Femur (tissue), 1 donor: ENCODE measurements at regions not wholly inside any gene's neighbourhood (a gene's known extent, or its start where the extent isn't known, plus 50 kb on each side); places are given as distances from the start of the nearest gene placed in this dataset.
"Not testable (repeated sequence)": the region's sequence is repeated elsewhere in the genome, so short reads cannot be mapped to it uniquely, and the experiment has no call there.

Experiments
- DNase-seq: peaks from one replicate; pipeline ENCODE4 v3.0.0-alpha.2; 2017

GRCh38 chr13:107809125-107809524 lies 406.2 kb downstream of the LIG4 start:
- no peak for DNase-seq

GRCh38 chr13:107808389-107808788 lies 406.9 kb downstream of the LIG4 start:
- no peak for DNase-seq

- no peak for DNase-seq
These were observed 407.8 kb downstream of the LIG4 start for GRCh38 chr13:107807306-107808073.

GRCh38 chr13:107806726-107807125 lies 408.6 kb downstream of the LIG4 start:
- DNase-seq = no peak

- no peak for DNase-seq
These were observed 411.4 kb downstream of the LIG4 start for GRCh38 chr13:107803822-107804495.

GRCh38 chr13:107801621-107802020 lies 413.7 kb downstream of the LIG4 start:
- no peak for DNase-seq

GRCh38 chr13:107799001-107799400 lies 416.3 kb downstream of the LIG4 start:
- DNase-seq = no peak

GRCh38 chr13:107790397-107790796 lies 424.9 kb downstream of the LIG4 start:
- no peak for DNase-seq

- no peak for DNase-seq
These were observed 426.7 kb downstream of the LIG4 start for GRCh38 chr13:107788464-107789165.

- not testable (repeated sequence) for DNase-seq
These were observed 432.7 kb downstream of the LIG4 start for GRCh38 chr13:107782646-107783045.

- no peak for DNase-seq
These were observed 437.2 kb downstream of the LIG4 start for GRCh38 chr13:107778094-107778493.

- no peak for DNase-seq
These were observed 444.8 kb downstream of the LIG4 start for GRCh38 chr13:107770541-107770940.

- no peak for DNase-seq
These were observed 448.2 kb downstream of the LIG4 start for GRCh38 chr13:107767119-107767518.

- DNase-seq = no peak
These were observed 449.5 kb downstream of the LIG4 start for GRCh38 chr13:107765724-107766401.

- DNase-seq = no peak
These were observed 451.3 kb downstream of the LIG4 start for GRCh38 chr13:107764046-107764445.

GRCh38 chr13:107753748-107754147 lies 461.6 kb downstream of the LIG4 start:
- no peak for DNase-seq

GRCh38 chr13:107753291-107753690 lies 462.0 kb downstream of the LIG4 start:
- DNase-seq = no peak

GRCh38 chr13:107743983-107744382 lies 471.4 kb downstream of the LIG4 start:
- no peak for DNase-seq

GRCh38 chr13:107743526-107743925 lies 471.8 kb downstream of the LIG4 start:
- DNase-seq = no peak

GRCh38 chr13:107743100-107743499 lies 472.2 kb downstream of the LIG4 start:
- no peak for DNase-seq

GRCh38 chr13:107742544-107742943 lies 472.8 kb downstream of the LIG4 start:
- DNase-seq = no peak

- DNase-seq = no peak
These were observed 477.3 kb downstream of the LIG4 start for GRCh38 chr13:107738004-107738403.

- no peak for DNase-seq
These were observed 478.6 kb downstream of the LIG4 start for GRCh38 chr13:107736731-107737130.
